Mesothelial cell of epicardium (in vitro differentiated cells): ENCODE measurements at regions not wholly inside any gene's neighbourhood (a gene's known extent, or its start where the extent isn't known, plus 50 kb on each side); places are given as distances from the start of the nearest gene placed in this dataset.

Source experiments
- DNase-seq, 2 experiments: peaks; one replicate each; pipeline ENCODE4 v3.0.0; 2021; ENCODE audit warnings: low spot score in 2 of 2; ENCODE audit not compliant: unreplicated experiment in 2 of 2
- H3K27ac Mint-ChIP-seq: 2 replicates; pipeline ENCODE4 v1.8.0; 2021; ENCODE audit warnings: mixed read lengths
- H3K27me3 Mint-ChIP-seq: 2 replicates; pipeline ENCODE4 v1.8.0; 2021; ENCODE audit warnings: low read depth, mixed read lengths
- H3K36me3 Mint-ChIP-seq: 2 replicates; pipeline ENCODE4 v1.8.0; 2021; ENCODE audit warnings: mixed read lengths
- H3K4me1 Mint-ChIP-seq: 2 replicates; pipeline ENCODE4 v1.8.0; 2021; ENCODE audit warnings: mixed read lengths
- H3K4me3 Mint-ChIP-seq: 2 replicates; pipeline ENCODE4 v1.8.0; 2021; ENCODE audit warnings: mild to moderate bottlenecking, moderate library complexity, mixed read lengths
- H3K9me3 Mint-ChIP-seq: 2 replicates; pipeline ENCODE4 v1.8.0; 2021; ENCODE audit warnings: mixed read lengths
- TF ChIP-seq, protein P1 (sequence below): fragments of 200-600 bp; sonication (generic); IDR thresholded peaks from one replicate; pipeline ENCODE4 v1.5.0; 2021; ENCODE audit warnings: antibody characterized with exemption; ENCODE audit not compliant: unreplicated experiment

DNA sequence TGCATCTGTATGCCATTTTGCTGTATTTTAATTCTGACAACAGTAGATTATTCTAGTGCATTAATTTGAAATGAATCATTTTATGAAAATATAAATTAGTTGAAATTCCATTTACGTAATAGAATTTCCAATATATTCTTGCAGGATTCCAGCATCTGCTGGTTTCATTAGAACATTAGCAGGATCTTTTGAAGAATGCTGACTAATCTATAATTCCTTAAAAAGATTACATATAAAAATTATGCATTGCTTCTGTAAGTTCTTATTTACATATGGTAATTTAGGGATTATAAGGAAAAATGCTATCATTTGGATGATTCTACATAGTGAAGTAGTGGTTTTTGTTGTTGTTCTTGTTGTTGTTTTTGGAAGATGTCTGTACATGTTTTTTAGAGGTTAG is 182.2 kb upstream of the GNPDA2 start:
- no peak for DNase-seq
- H3K36me3 Mint-ChIP-seq: no peaks in the 10 kb centered on the region
- peaks cover 5% of the 10 kb centered on the region for H3K9me3 Mint-ChIP-seq

DNA sequence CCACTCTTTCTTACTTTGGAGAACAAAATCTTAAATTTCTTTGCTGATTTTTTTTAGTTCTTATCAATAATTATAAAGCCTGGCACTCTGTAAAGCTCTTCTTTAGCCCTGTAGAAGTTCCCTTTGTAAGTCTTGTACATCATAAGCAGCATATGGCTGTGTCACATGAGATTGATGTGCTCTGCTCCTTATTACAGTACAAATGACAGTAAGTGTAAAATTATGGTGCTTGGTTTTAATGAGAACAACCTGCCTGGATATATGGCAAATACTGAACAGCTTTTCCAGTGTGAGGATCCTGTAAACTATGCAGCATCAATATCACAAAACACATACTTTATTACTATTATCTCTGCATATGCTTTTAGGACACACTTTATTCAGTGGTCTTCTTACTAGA is 145.9 kb upstream of the GNPDA2 start:
- Mint-ChIP-seq H3K36me3 (no peaks in the 10 kb centered on the region), H3K4me1 (peaks cover 5% of the 10 kb centered on the region), H3K27me3 (no peaks in the 10 kb centered on the region), H3K27ac (no peak overlapping the region), H3K9me3 (no peaks in the 10 kb centered on the region), H3K4me3 (no peak overlapping the region)
- TF ChIP-seq, protein P1, sequence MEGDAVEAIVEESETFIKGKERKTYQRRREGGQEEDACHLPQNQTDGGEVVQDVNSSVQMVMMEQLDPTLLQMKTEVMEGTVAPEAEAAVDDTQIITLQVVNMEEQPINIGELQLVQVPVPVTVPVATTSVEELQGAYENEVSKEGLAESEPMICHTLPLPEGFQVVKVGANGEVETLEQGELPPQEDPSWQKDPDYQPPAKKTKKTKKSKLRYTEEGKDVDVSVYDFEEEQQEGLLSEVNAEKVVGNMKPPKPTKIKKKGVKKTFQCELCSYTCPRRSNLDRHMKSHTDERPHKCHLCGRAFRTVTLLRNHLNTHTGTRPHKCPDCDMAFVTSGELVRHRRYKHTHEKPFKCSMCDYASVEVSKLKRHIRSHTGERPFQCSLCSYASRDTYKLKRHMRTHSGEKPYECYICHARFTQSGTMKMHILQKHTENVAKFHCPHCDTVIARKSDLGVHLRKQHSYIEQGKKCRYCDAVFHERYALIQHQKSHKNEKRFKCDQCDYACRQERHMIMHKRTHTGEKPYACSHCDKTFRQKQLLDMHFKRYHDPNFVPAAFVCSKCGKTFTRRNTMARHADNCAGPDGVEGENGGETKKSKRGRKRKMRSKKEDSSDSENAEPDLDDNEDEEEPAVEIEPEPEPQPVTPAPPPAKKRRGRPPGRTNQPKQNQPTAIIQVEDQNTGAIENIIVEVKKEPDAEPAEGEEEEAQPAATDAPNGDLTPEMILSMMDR: no peak
- no peak for DNase-seq

More for the DNA sequence above, 182.2 kb upstream of the GNPDA2 start:
- Mint-ChIP-seq H3K4me1 (no peaks in the 10 kb centered on the region), H3K27me3 (no peaks in the 10 kb centered on the region), H3K4me3 (no peak overlapping the region), H3K27ac (no peak overlapping the region)
- TF ChIP-seq, protein P1: no peak

DNA sequence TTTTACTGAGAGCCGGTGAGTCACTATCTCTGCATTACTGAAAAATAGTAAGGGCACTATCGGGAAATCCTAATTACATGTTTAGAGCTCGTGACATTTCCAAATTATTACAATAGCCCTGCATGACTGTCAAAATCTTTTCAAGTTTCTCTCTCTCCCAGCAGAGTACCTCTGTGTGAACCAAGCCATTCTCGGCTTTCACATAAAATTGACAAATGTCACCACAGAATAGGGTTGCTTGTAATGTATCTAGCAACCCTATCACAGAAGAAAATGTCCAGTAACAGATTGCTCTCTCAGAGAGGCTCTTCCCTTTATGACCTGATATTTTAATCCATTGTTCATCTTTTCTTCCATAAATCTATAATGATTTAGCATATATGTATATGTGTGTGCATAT is 144.8 kb upstream of the GNPDA2 start:
- no peak overlapping the region for H3K27ac Mint-ChIP-seq
- TF ChIP-seq, protein P1: no peak
- H3K4me3 Mint-ChIP-seq: no peak overlapping the region
- H3K27me3 Mint-ChIP-seq: no peaks in the 10 kb centered on the region
- peaks cover 5% of the 10 kb centered on the region for H3K4me1 Mint-ChIP-seq
- no peaks in the 10 kb centered on the region for H3K9me3 Mint-ChIP-seq
- no peak for DNase-seq
- H3K36me3 Mint-ChIP-seq: no peaks in the 10 kb centered on the region

DNA sequence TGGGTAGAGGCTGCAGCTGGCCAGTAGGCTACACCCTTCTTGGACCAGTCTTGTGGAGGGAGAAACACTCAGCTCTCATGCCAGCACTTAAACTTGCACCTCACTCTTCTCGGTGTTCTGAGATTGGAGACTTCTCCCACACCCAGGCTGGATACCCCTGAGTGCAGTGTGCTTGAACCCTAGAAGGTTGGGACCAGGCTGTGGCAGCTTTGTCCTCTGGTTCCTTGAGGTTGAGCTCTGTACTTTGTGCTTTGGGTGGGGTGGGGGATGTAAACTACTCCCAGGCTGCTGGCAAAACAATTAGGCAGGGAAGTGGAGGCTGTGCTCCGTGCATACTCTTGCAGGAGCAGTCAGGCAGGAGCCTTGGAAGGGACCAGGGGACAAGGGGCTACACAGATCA is 143.6 kb upstream of the GNPDA2 start:
- Mint-ChIP-seq H3K4me1 (peaks cover 5% of the 10 kb centered on the region), H3K36me3 (no peaks in the 10 kb centered on the region), H3K27me3 (no peaks in the 10 kb centered on the region), H3K27ac (no peak overlapping the region), H3K9me3 (no peaks in the 10 kb centered on the region), H3K4me3 (no peak overlapping the region)
- TF ChIP-seq, protein P1: no peak
- DNase-seq: no peak

DNA sequence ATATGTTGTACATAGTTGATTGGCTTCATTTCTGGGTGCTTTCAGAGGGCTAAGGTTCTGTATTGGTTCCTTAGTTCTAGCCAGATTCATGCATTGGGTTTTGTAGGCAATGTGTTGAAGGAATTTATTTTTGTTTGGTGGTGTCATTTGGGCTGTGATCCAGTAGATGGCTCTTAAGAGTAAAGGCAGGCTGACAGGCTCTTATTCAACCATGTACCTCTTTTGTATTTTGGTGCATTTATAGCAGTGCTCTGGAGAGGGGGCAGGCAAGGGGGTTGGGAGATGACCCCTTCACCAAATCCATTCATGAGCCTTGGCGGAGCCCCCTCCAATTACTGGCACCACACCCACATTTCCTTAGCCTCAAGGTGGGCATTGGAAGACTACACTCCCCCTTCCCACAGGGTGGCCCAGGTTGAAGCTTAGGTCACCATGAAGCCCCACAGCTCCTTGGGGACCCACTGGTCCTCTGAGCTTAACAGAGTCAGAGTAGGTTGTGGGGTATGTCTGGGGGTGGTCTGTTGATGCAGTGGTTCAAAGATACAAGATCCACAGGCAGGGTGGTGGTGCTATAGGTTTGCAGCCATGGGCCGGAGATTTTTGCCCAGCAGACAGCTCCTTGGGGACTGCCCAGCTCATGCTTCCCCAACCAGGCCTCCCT is 143.0 kb upstream of the GNPDA2 start:
- Mint-ChIP-seq H3K4me1 (peaks cover 5% of the 10 kb centered on the region), H3K36me3 (no peaks in the 10 kb centered on the region), H3K27ac (no peak overlapping the region), H3K4me3 (no peak overlapping the region), H3K27me3 (no peaks in the 10 kb centered on the region), H3K9me3 (no peaks in the 10 kb centered on the region)
- DNase-seq: no peak
- TF ChIP-seq, protein P1: no peak

DNA sequence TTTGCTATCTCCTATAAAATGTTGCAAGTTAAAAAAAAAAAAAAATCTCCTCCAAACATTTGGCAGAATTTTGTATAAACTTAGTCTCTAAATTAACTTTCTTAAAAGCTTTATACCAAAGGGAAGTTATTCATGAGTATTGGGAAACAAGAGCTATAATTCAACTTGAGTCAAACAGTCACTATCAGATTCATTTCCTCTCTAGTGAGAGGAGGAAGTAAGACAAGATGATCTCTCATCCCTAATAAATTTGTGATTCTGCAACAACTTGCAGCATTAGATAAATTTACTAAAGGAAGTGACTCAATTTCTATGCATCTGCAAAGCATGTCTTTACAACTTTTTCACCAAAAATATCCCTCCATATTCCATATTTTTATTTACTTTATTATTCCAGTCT is 135.4 kb upstream of the GNPDA2 start:
- TF ChIP-seq, protein P1: no peak
- peaks cover 10% of the 10 kb centered on the region for H3K4me1 Mint-ChIP-seq
- no peak for DNase-seq
- H3K4me3 Mint-ChIP-seq: no peak overlapping the region
- H3K27ac Mint-ChIP-seq: no peak overlapping the region
- no peaks in the 10 kb centered on the region for H3K9me3 Mint-ChIP-seq
- no peaks in the 10 kb centered on the region for H3K36me3 Mint-ChIP-seq
- H3K27me3 Mint-ChIP-seq: no peaks in the 10 kb centered on the region
